COLO829 (cell line): ENCODE measurements at regions not wholly inside any gene's neighbourhood (a gene's known extent, or its start where the extent isn't known, plus 50 kb on each side); places are given as distances from the start of the nearest gene placed in this dataset.

Experiments used
- DNase-seq: peaks from one replicate; pipeline ENCODE4 v3.0.0; 2012; ENCODE audit warnings: low spot score

GRCh38 chr10:3016016-3016415, 51.3 kb upstream of the PFKP start:
- no peak for DNase-seq

GRCh38 chr10:3014968-3015367, 52.4 kb upstream of the PFKP start:
- DNase-seq, result peak; percentile 33

DNA sequence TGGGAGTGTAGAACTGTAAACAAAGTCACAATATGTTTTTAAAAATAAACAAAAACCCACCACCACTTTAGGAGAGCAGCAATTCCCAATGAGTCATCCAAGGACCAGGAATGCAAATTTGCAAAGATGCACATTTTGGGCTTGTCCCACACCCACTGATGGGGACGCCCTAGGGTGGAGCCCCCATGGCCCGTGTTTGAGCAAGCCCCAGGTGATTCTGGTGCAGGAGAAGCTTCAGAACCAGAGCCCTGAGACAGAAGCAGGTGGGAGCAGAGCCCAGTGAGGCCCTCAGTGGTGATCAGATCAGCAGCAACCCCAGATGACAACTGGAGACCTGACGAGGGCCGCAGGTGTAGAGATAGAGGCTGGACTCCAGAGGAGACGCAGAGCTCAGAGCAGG, 55.1 kb upstream of the PFKP start:
- no peak for DNase-seq

GRCh38 chr10:3010816-3011460, 56.4 kb upstream of the PFKP start:
- DNase-seq, result no peak

DNA sequence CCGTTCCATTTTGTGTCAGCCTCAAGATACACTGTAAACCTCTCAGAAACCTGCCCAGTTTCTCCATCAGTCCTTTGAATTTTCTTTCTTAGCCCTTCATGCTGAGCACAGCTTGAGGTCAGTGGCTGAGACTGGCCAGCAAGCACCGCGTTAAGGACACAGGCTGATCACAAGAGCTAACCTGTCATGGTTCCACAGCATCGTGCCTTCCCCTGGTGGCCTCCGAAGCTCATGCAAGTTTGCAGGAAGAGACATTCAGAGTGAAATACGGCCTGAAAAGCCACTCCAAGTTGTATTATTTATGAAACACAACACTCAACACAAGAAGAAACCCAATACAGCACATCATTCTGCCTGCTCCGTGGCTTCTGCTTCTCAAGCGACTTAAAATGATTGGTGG, 57.0 kb upstream of the PFKP start:
- no peak for DNase-seq

DNA sequence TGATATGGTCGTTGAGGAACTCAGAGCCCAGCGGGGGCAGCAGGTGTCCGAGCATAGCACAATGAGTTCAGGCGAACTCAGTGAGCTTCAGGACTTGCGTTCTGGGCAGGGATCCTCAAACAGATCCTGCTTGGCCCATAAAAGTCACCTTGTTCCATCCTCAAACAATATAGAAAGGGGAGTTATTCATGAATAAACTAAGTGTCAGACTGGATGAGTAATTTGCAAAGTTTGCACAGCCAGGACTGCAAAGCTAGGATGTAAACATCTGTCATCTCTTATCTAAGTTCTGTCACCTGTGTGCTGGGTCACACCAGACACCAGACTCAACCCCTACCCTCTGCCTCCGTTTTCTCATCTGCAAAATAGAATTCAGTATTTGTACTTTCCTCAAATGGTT, 58.0 kb upstream of the PFKP start:
- no peak for DNase-seq

- no peak for DNase-seq
Measured at GRCh38 chr10:3008518-3009195, 58.7 kb upstream of the PFKP start.

- no peak for DNase-seq
Measured at GRCh38 chr10:3006607-3007006, 60.7 kb upstream of the PFKP start.

GRCh38 chr10:3006093-3006492, 61.3 kb upstream of the PFKP start:
- no peak for DNase-seq

GRCh38 chr10:3002304-3002703, 65.0 kb upstream of the PFKP start:
- no peak for DNase-seq

DNA sequence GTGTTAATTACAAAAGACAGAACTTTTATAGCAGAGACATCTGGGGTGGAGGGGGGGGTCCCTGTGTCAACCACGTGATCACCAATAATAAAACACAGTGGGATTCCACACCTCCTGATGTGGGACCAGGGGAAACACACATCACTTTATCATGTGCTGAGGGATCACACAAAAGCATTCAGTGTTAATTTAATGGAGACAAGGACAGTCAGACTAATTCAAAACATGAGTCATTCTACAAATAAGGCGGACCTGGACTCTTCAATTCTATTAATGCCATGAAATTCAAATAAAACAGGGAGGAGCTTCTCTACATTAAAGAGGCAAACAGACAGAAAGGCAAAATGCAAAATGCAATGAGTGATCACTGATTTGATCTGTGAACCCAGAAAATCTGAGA, 67.3 kb upstream of the PFKP start:
- peak; percentile 55 for DNase-seq

DNA sequence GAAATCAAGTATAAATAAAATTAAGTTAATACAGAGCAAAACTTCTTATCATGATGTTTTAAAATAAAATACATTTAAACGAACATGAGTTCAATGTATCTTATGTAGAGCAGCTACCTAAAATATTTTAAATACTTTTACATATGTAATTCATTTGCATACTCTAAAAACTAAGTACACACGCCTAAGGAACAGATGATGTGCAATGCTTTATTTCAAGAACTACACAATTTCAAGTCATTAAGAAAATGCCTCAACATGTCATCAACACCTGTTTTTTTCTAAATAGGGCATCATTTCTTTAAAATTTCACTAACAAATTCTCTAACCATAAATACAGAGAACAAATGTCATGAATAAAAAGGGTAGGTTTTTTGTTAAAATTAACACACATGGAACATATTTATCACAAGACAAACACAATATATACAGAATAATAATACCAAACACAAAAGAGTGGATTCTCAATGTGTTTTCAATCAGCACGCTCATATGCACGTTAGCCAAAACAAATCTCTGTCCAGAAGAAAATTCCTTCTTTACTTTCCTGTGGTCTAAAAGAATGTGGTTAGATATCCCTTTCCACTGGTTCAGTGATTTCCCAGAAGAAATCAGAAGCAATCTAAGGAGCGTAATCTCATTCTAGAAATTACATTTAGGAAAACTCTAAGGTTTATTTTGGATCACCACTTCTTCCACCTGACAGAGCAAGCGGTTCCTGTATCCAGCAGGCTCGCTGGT, 73.0 kb upstream of the PFKP start:
- DNase-seq, result no peak

DNA sequence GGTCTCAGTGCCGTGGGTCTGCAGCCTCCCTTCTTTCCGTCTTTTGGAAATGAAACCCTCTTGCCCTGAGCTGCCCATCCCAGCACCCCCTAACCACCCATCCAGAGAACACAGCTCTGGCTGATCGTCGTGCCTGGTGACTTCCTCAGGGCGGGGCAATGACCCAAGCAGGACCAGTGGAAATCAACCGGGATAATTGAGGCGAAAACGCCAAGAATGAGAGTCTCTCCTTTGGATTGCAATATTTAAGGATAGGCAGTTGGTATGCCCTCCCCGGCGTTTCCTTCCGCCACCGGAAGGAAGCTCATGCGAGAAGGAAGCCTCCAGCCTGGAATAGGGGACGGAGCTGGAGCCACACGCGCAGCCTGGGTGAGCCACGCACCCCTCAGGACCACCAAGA, 73.7 kb upstream of the PFKP start:
- DNase-seq, result no peak

DNA sequence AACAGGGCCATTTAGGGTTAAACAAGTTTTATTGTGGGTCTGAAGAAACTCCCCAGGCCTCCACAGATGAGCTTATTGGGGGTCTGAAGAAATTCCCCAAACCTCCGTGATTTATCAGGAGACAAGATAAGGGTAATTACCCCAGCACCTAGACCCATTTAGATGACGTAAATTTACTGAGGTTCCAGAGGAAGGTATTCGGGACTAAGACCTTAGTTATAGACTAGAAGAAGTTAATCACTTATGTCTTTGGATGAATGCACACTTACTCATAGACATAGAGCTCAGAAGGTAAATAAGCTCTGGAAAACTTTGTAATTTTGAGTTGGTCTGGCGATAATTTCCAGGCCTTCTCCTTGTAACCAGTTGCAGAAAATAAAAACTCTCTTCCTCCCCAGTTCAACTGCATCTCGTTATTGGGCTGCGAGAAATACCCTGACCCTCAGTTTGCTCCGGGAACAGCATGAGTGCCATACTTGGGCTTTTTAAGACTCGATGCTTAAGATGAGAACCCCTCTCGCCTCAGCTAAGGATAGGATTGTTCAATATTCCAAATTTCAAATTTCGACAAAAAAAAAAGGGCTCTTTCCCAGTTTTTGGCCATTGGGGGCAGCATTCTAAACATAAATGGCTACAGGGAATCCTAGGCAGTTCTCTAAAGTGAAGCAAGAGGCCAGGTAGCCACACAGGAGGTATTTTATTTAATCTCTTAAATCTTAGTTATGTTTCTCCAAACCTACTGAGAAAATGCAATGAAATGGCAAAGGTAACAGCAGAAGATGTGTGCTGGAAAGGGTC, 74.7 kb upstream of the PFKP start:
- DNase-seq, result no peak

DNA sequence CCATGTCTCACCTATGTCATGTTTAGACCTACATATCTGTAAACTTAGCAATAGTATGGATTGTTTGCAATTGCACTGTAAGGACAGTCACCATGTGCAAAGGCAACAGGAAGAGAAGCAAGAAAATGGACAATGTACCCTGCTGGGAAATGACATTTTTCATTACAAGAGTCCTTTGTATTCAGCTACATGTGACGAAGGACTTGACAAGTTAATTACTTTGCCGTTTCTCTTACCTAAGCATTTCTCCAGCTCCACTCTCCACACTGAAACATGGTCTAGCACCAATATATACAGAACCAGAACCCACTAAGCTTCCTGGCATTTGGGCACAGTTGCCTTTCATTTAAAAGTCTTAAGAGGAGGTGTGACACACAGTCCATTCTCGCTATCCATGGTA, 76.6 kb upstream of the PFKP start:
- no peak for DNase-seq

DNA sequence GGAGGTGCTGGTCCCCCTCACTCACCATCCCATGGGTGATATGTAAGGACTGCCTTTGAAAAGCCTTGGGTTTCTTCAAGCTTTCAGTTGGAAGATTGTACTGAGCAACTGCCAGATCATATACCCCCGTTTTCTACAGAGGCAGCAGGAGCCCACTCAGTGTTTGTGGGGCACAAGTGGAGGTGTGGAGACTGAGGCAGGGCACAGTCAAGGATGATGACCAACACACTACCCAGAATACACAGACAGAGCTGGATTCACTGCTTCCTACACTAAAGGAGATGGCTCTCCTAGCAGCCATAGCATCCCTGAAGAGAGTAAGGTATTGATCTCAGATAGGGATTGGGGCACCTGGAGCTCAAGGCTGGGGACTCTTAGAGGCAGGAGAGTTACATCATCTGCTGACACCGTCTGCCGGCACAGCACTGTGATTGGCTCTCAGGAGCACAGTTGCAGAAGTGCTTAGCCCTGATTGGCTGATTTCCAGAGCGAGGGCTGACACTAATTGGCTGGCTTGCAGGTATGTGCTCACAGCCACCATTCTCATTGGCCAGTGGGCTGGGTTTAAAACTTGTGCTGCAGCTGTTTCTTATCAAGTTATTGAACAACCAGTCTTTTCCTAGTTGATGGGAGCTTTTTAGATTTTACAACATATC, 77.9 kb upstream of the PFKP start:
- DNase-seq, result no peak

- no peak for DNase-seq
Measured at GRCh38 chr10:2987185-2987768, 80.1 kb upstream of the PFKP start.

DNA sequence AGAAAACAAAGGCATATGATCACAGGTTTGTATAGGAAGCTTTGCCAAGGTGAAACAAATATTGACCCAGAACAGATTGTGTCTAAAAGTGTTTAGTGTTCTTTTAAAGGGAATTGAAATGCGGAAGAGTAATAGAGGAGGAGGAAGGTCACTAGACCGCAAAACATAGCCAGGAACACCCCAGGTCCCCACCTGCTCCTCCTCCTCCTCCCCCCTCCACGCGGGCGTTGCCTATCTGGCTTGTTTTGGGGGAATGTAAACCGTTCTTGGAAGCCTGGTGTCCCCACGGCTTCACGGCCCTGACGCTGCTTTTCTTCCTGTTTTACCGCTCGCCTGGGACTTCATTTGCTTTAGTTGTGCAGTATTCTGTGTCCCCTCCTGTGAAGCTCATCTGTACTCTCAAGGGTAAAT, 81.0 kb upstream of the PFKP start:
- DNase-seq, result no peak

- DNase-seq, result no peak
Measured at GRCh38 chr10:2985729-2986232, 81.6 kb upstream of the PFKP start.

DNA sequence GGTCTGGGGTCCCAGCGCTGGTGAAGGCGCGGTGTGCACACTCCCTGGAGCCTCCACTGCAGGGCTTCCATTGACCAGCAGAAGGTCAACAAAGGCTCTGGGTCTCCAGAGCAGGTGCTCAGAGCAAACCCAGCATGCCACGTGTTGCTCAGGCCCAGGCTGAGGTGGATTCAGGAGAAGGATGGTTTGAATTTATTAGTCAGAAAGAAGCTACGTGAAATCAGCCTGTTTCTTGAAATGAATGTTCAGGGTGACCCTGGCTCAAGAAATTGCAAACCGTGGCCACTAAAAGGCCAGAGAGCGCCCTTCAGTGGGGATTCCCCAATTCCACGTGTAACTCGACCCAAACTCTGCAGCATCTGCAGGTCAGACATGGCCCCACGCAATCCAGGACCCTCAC, 82.7 kb upstream of the PFKP start:
- no peak for DNase-seq

GRCh38 chr10:2982146-2982545, 85.2 kb upstream of the PFKP start:
- no peak for DNase-seq
